K562 (cell line): ENCODE measurements at regions not wholly inside any gene's neighbourhood (a gene's known extent, or its start where the extent isn't known, plus 50 kb on each side); places are given as distances from the start of the nearest gene placed in this dataset.

Experiments
- ATF1 ChIP-seq, 2 experiments: fragments of 450-650 bp in 1 of 2; IDR thresholded peaks; 2 replicates each; pipeline ENCODE4 v1.6.1; 2016; ENCODE audit warnings: missing compliant biosample characterization in 1 of 2, missing genetic modification characterization in 1 of 2
- BRCA1 ChIP-seq, 2 experiments: fragments of 450-650 bp in 1 of 2; sonication (generic) in 1 of 2; formaldehyde crosslinking in 1 of 2; IDR thresholded peaks; 2 replicates each; pipeline versions ENCODE4 v1.5.0 to v1.6.1; 2017 to 2020; ENCODE audit warnings: mild to moderate bottlenecking in 1 of 2, missing genetic modification reagents in 1 of 2
- DPF2 ChIP-seq: fragments of 450-650 bp; IDR thresholded peaks from 2 replicates; pipeline ENCODE4 v1.6.1; 2016
- ELF2 ChIP-seq: fragments of 250-450 bp; sonication (Bioruptor Pico); IDR thresholded peaks from 2 replicates; pipeline ENCODE4 v1.5.0; 2021; ENCODE audit warnings: mild to moderate bottlenecking
- GATAD2B ChIP-seq: fragments of 450-650 bp; IDR thresholded peaks from 2 replicates; pipeline ENCODE4 v1.6.1; 2017; ENCODE audit warnings: mild to moderate bottlenecking, borderline replicate concordance
- GTF2E2 ChIP-seq: fragments of 200-800 bp; sonication (Bioruptor generic); IDR thresholded peaks from 2 replicates; pipeline ENCODE4 v1.6.1; 2016; ENCODE audit warnings: missing genetic modification characterization, missing compliant biosample characterization
- KDM1A ChIP-seq, 2 experiments: fragments of 450-650 bp; IDR thresholded peaks; 2 replicates each; pipeline ENCODE4 v1.6.1; 2016; ENCODE audit warnings: mild to moderate bottlenecking in 2 of 2
- MTA3 ChIP-seq: fragments of 450-650 bp; formaldehyde crosslinking; IDR thresholded peaks from 2 replicates; pipeline ENCODE4 v1.6.1; 2017; ENCODE audit warnings: mild to moderate bottlenecking, borderline replicate concordance
- SPI1 ChIP-seq: IDR thresholded peaks from 2 replicates; pipeline ENCODE4 v1.6.1; 2011; ENCODE audit warnings: low read depth, low read length, control low read depth, borderline replicate concordance
- STAT5A ChIP-seq: IDR thresholded peaks from 2 replicates; pipeline ENCODE4 v1.6.1; 2012; ENCODE audit warnings: low read length, inconsistent platforms, borderline replicate concordance
- TAF7 ChIP-seq: fragments of 450-650 bp; IDR thresholded peaks from 2 replicates; pipeline ENCODE4 v1.6.1; 2016; ENCODE audit warnings: missing genetic modification characterization, missing compliant biosample characterization
- ZBTB11 ChIP-seq, 3 experiments: fragments of 200-800 bp in 1 of 3; fragments of 250-450 bp in 1 of 3; fragments of 450-650 bp in 1 of 3; sonication (Bioruptor Pico) in 1 of 3; sonication (Bioruptor generic) in 1 of 3; formaldehyde crosslinking in 1 of 3; IDR thresholded peaks; 2 replicates each; pipeline versions ENCODE4 v1.6.1 to v1.8.0; 2016 to 2022; ENCODE audit warnings: mild to moderate bottlenecking in 2 of 3, missing genetic modification characterization in 2 of 3, missing compliant biosample characterization in 1 of 3, moderate library complexity in 1 of 3
- ZFP1 ChIP-seq: fragments of 450-650 bp; formaldehyde crosslinking; IDR thresholded peaks from 2 replicates; pipeline ENCODE4 v1.4.0; 2020; ENCODE audit warnings: mild to moderate bottlenecking, mixed read lengths
- ZNF124 ChIP-seq: sonication (generic); formaldehyde crosslinking; IDR thresholded peaks from 2 replicates; pipeline ENCODE4 v1.8.1; 2022; ENCODE audit warnings: missing genetic modification reagents
- ZNF212 ChIP-seq: fragments of 450-650 bp; formaldehyde crosslinking; IDR thresholded peaks from 2 replicates; pipeline ENCODE4 v1.4.0; 2020; ENCODE audit warnings: mild to moderate bottlenecking
- ZNF584 ChIP-seq: fragments of 200-800 bp; sonication (Bioruptor generic); IDR thresholded peaks from 2 replicates; pipeline ENCODE4 v1.6.1; 2016; ENCODE audit warnings: low read depth, mild to moderate bottlenecking, missing genetic modification characterization, missing compliant biosample characterization
- ZNF589 ChIP-seq: fragments of 200-800 bp; sonication (Bioruptor generic); IDR thresholded peaks from 2 replicates; pipeline ENCODE4 v1.6.1; 2016; ENCODE audit warnings: low read depth, missing genetic modification characterization, missing compliant biosample characterization
- ZNF766 ChIP-seq: fragments of 200-800 bp; sonication (Bioruptor generic); conservative IDR thresholded peaks from 2 replicates; pipeline ENCODE4 v1.6.1; 2016; ENCODE audit warnings: missing genetic modification characterization, missing compliant biosample characterization
- ZSCAN29 ChIP-seq: fragments of 450-650 bp; IDR thresholded peaks from 2 replicates; pipeline ENCODE4 v1.6.1; 2017
- TF ChIP-seq, protein P1 (sequence below): sonication (generic); formaldehyde crosslinking; IDR thresholded peaks from 2 replicates; pipeline ENCODE4 v1.8.0; 2022; ENCODE audit warnings: missing genetic modification reagents, mild to moderate bottlenecking, moderate library complexity, borderline replicate concordance

DNA sequence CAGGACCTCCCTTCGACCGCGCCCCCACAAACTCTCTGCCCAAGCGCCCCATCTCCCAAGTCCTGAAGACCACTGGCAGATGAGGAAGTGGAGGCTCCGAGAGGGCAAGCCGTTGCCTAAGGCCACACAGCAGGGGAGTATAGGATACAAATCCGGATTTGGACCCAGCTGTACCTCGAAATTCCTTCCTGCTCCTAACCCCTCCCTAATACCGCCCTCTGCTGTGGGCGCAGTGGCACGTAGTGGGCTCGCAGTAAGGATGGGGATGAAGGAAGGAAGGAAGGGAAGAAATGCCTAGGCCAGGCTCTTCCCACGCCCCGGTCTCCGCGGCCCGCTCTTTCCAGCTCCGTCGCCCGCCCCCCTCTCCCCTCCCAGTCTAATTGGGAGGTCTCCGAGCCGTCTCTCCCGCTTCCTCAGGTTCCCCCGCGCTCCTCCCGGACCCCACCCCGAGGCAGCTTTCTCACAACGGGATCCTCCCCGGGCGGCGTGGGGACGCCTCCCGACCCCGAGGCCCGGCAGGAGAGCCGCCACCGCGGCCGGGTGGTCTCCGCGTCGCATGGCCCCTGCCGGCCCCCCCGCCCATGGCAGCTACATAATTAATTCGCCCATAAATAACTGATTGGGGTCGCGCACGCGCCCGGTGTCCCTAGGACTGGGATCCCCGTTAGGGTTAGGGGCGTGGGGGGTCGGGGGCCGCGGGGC, 138.9 kb downstream of the C9orf50 start (continued):
- TF ChIP-seq ZBTB11 (CRISPR knock-in tag; IDR thresholded peaks at IDR 0.05) (no peak), SPI1 (peak; percentile 74; the same call in 1 of the 2 replicates), ZSCAN29 (peak; percentile 86), ZNF212 (CRISPR knock-in tag) (no peak), DPF2 (no peak), ELF2 (CRISPR knock-in tag) (no peak), ZNF124 (CRISPR knock-in tag) (no peak), STAT5A (no peak), ZFP1 (CRISPR knock-in tag) (no peak), ZNF584 (CRISPR knock-in tag) (no peak), BRCA1 (IDR thresholded peaks at IDR 0.05) (no peak), BRCA1 (CRISPR knock-in tag; IDR thresholded peaks at IDR 0.05) (no peak), KDM1A (IDR thresholded peaks at IDR 0.05) (no peak), MTA3 (no peak), ZNF589 (no peak), GTF2E2 (tag) (no peak), ATF1 (CRISPR knock-in tag; IDR thresholded peaks at IDR 0.05) (no peak), ATF1 (tag; IDR thresholded peaks at IDR 0.05) (no peak), GATAD2B (no peak), TAF7 (tag) (no peak), ZNF766 (CRISPR knock-in tag) (no peak)
- TF ChIP-seq, protein P1, sequence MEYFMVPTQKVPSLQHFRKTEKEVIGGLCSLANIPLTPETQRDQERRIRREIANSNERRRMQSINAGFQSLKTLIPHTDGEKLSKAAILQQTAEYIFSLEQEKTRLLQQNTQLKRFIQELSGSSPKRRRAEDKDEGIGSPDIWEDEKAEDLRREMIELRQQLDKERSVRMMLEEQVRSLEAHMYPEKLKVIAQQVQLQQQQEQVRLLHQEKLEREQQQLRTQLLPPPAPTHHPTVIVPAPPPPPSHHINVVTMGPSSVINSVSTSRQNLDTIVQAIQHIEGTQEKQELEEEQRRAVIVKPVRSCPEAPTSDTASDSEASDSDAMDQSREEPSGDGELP (CRISPR knock-in tag), result no peak
